ENCODE measurements at regions not wholly inside any gene's neighbourhood (a gene's known extent, or its start where the extent isn't known, plus 50 kb on each side); places are given as distances from the start of the nearest gene placed in this dataset.

GRCh38 chr4:26039639-26040359 lies 125.8 kb downstream of the SMIM20 start:
- intact Hi-C loops (cut with micrococcal nuclease): no loop called here
- no peak overlapping the region for H3K4me3 Mint-ChIP-seq
- Histone ChIP-seq H3K79me2 (ENCODE audit: control insufficient read depth, insufficient read depth, low read length) (no peaks in the 10 kb centered on the region), H3K27ac (ENCODE audit: low read length in 2 of 2) (no peak overlapping the region), H3K9me3 (ENCODE audit: control extremely low read depth in 1 of 3, control insufficient read depth in 2 of 3, insufficient read depth in 1 of 3, low read length in 2 of 3) (peaks cover 0 to 3% (median 0%) of the 10 kb centered on the region in 3 donors), H3K36me3 (replicated peaks in 1 of 2; ENCODE audit: control extremely low read depth in 1 of 2, control insufficient read depth in 1 of 2, extremely low read depth in 1 of 2, insufficient read depth in 2 of 2, low read length in 1 of 2) (no peaks in the 10 kb centered on the region), H4K20me1 (ENCODE audit: control insufficient read depth, insufficient read depth, low read length, poor library complexity, severe bottlenecking) (no peaks in the 10 kb centered on the region), H3K4me2 (replicated peaks; ENCODE audit: low read depth, low read length, poor library complexity, severe bottlenecking) (no peak overlapping the region), H3K4me3 (ENCODE audit: control extremely low read depth in 1 of 5, extremely low read depth in 1 of 5, insufficient read depth in 1 of 5, low read depth in 2 of 5, low read length in 4 of 5) (no peak overlapping the region), H3K27me3 (replicated peaks in 1 of 4; ENCODE audit: control extremely low read depth in 1 of 4, control insufficient read depth in 3 of 4, insufficient read depth in 4 of 4, low read length in 3 of 4) (peaks cover 0 to 5% (median 2%) of the 10 kb centered on the region in 4 experiments), H3K9ac (ENCODE audit: low read length) (no peak overlapping the region), H2AFZ (ENCODE audit: insufficient read depth, low read depth, low read length, poor library complexity, severe bottlenecking) (no peak overlapping the region), H3K4me1 (ENCODE audit: control insufficient read depth in 2 of 2, insufficient read depth in 2 of 2, low read length in 2 of 2) (no peaks in the 10 kb centered on the region)
- no peaks in the 10 kb centered on the region for H3K4me1 Mint-ChIP-seq
- peaks cover 29% of the 10 kb centered on the region for H3K27me3 Mint-ChIP-seq
- H3K27ac Mint-ChIP-seq: no peak overlapping the region
- CTCF ChIA-PET: interaction anchor here (1.0 kb wide), 1 partner anchor 10 kb away, joined by 3 read pairs; no protein-coding TSS in a partner anchor
- POLR2A ChIA-PET: no interaction called here
- H3K9me3 Mint-ChIP-seq (ENCODE audit: insufficient read depth): no peaks in the 10 kb centered on the region
- WGBS (ENCODE audit: insufficient coverage): 88% methylated on average over 4 of the region's 9 CpGs
- no peak for TF ChIP-seq EZH2 (IDR thresholded peaks at IDR 0.05; ENCODE audit: borderline replicate concordance, insufficient read depth, low read depth, low read length, poor library complexity, severe bottlenecking)
- DNase-seq: no peak
- no peak for ATAC-seq (ENCODE audit: low read depth)

- H3K9ac ChIP-seq (ENCODE audit: low read length): no peak overlapping the region
Observed at GRCh38 chr4:26044524-26044923, 130.5 kb downstream of the SMIM20 start.

More at GRCh38 chr4:26044524-26044923, 130.5 kb downstream of the SMIM20 start:
- no peak overlapping the region for H3K4me2 ChIP-seq (replicated peaks; ENCODE audit: low read depth, low read length, poor library complexity, severe bottlenecking)
- no peaks in the 10 kb centered on the region for H3K36me3 ChIP-seq (replicated peaks in 1 of 2; ENCODE audit: control extremely low read depth in 1 of 2, control insufficient read depth in 1 of 2, extremely low read depth in 1 of 2, insufficient read depth in 2 of 2, low read length in 1 of 2)
- intact Hi-C loops (cut with micrococcal nuclease): no loop called here
- DNase-seq: no peak
- H3K9me3 ChIP-seq (ENCODE audit: control extremely low read depth in 1 of 3, control insufficient read depth in 2 of 3, insufficient read depth in 1 of 3, low read length in 2 of 3): peaks cover 0 to 5% (median 0%) of the 10 kb centered on the region in 3 donors
- Mint-ChIP-seq H3K4me1 (no peaks in the 10 kb centered on the region), H3K27me3 (peaks cover 37% of the 10 kb centered on the region), H3K27ac (no peak overlapping the region), H3K9me3 (ENCODE audit: insufficient read depth) (no peaks in the 10 kb centered on the region), H3K4me3 (no peak overlapping the region)
- peaks cover 0 to 8% (median 3%) of the 10 kb centered on the region in 4 experiments for H3K27me3 ChIP-seq (replicated peaks in 1 of 4; ENCODE audit: control extremely low read depth in 1 of 4, control insufficient read depth in 3 of 4, insufficient read depth in 4 of 4, low read length in 3 of 4)
- ChIA-PET POLR2A (no interaction called here), CTCF (interaction anchor here (1.0 kb wide), 1 partner anchor 202 kb away, joined by 4 read pairs; no protein-coding TSS in a partner anchor)
- no peaks in the 10 kb centered on the region for H3K79me2 ChIP-seq (ENCODE audit: control insufficient read depth, insufficient read depth, low read length)
- H3K27ac ChIP-seq (ENCODE audit: low read length in 2 of 2): no peak overlapping the region
- no peak overlapping the region for H2AFZ ChIP-seq (ENCODE audit: insufficient read depth, low read depth, low read length, poor library complexity, severe bottlenecking)
- no peaks in the 10 kb centered on the region for H4K20me1 ChIP-seq (ENCODE audit: control insufficient read depth, insufficient read depth, low read length, poor library complexity, severe bottlenecking)
- WGBS (ENCODE audit: insufficient coverage): 67% methylated on average over 1 of the region's 2 CpGs
- no peaks in the 10 kb centered on the region for H3K4me1 ChIP-seq (ENCODE audit: control insufficient read depth in 2 of 2, insufficient read depth in 2 of 2, low read length in 2 of 2)
- no peak for TF ChIP-seq CTCF (IDR thresholded peaks at IDR 0.05)
- no peak for TF ChIP-seq EZH2 (IDR thresholded peaks at IDR 0.05; ENCODE audit: borderline replicate concordance, insufficient read depth, low read depth, low read length, poor library complexity, severe bottlenecking)
- ATAC-seq (ENCODE audit: low read depth): no peak
- H3K4me3 ChIP-seq (ENCODE audit: control extremely low read depth in 1 of 5, extremely low read depth in 1 of 5, insufficient read depth in 1 of 5, low read depth in 2 of 5, low read length in 4 of 5): no peak overlapping the region
